SK-N-SH (cell line): ENCODE measurements at regions not wholly inside any gene's neighbourhood (a gene's known extent, or its start where the extent isn't known, plus 50 kb on each side); places are given as distances from the start of the nearest gene placed in this dataset.
"Not testable (repeated sequence)": the region's sequence is repeated elsewhere in the genome, so short reads cannot be mapped to it uniquely, and the experiment has no call there.

Experiments
- CTCF ChIP-seq: fragments of 200-600 bp; sonication (generic); IDR thresholded peaks from 2 replicates; pipeline ENCODE4 v1.6.1; 2017; ENCODE audit warnings: antibody characterized with exemption, mild to moderate bottlenecking, moderate library complexity
- EZH2phosphoT487 ChIP-seq: fragments of 200-600 bp; sonication (generic); IDR thresholded peaks from 2 replicates; pipeline ENCODE4 v1.6.1; 2017; ENCODE audit warnings: low read depth, mixed run types, mild to moderate bottlenecking, antibody characterized with exemption, moderate library complexity, borderline replicate concordance
- FOXJ3 ChIP-seq: sonication (generic); formaldehyde crosslinking; IDR thresholded peaks from 2 replicates; pipeline ENCODE4 v1.5.1; 2020; ENCODE audit warnings: mild to moderate bottlenecking, missing genetic modification reagents
- IRF3 ChIP-seq: fragments of 150-350 bp; IDR thresholded peaks from 2 replicates; pipeline ENCODE4 v1.6.1; 2016; ENCODE audit warnings: mild to moderate bottlenecking, low read depth, low read length
- POLR2AphosphoS5 ChIP-seq: IDR thresholded peaks from 2 replicates; pipeline ENCODE4 v1.6.1; 2012; ENCODE audit warnings: low read depth, low read length
- ZBTB33 ChIP-seq: IDR thresholded peaks from 2 replicates; pipeline ENCODE4 v1.4.0; 2012; ENCODE audit warnings: low read depth, borderline replicate concordance

- TF ChIP-seq EZH2phosphoT487; FOXJ3 (CRISPR knock-in tag); CTCF; POLR2AphosphoS5; IRF3; ZBTB33: not testable (repeated sequence)
These were observed 248.9 kb upstream of the FAM240B start for GRCh38 chr9:38968651-38969374.
